Sigmoid colon (tissue), 6 donors: ENCODE measurements at regions not wholly inside any gene's neighbourhood (a gene's known extent, or its start where the extent isn't known, plus 50 kb on each side); places are given as distances from the start of the nearest gene placed in this dataset.

Source experiments
- DNase-seq: peaks from one replicate; pipeline ENCODE4 v3.0.0-alpha.2; 2019
- H3K27ac ChIP-seq, 4 donors: fragments of 200-600 bp; sonication (generic); one replicate each; pipeline ENCODE4 v1.5.1; 2016 to 2019; ENCODE audit warnings: mild to moderate bottlenecking in 1 of 4
- H3K27me3 ChIP-seq, 3 donors: fragments of 200-600 bp; sonication (generic); one replicate each; pipeline ENCODE4 v1.5.1; 2019; ENCODE audit warnings: mild to moderate bottlenecking in 1 of 3
- H3K36me3 ChIP-seq, 4 donors: fragments of 200-600 bp; sonication (generic); one replicate each; pipeline ENCODE4 v1.5.1; 2016 to 2019
- H3K4me1 ChIP-seq, 4 donors: fragments of 200-600 bp; sonication (generic); one replicate each; pipeline ENCODE4 v1.5.1; 2017 to 2019
- H3K4me3 ChIP-seq, 4 donors: fragments of 200-600 bp; sonication (generic); one replicate each; pipeline ENCODE4 v1.5.1; 2017 to 2019; ENCODE audit warnings: mild to moderate bottlenecking in 2 of 4, moderate library complexity in 1 of 4
- H3K9me3 ChIP-seq, 4 donors: fragments of 200-600 bp in 3 of 4; sonication (generic) in 3 of 4; one replicate each; pipeline versions ENCODE4 v1.5.1 to v1.6.1; 2013 to 2019
- EP300 ChIP-seq, 4 donors: sonication (generic); formaldehyde crosslinking; IDR thresholded peaks; one replicate each; pipeline ENCODE4 v1.6.1; 2017; ENCODE audit warnings: antibody characterized with exemption in 4 of 4
- POLR2A ChIP-seq, 2 donors: fragments of 450-650 bp; IDR thresholded peaks; one replicate each; pipeline ENCODE4 v1.6.1; 2016; ENCODE audit warnings: antibody characterized with exemption in 2 of 2, mild to moderate bottlenecking in 2 of 2, moderate library complexity in 2 of 2
- POLR2AphosphoS5 ChIP-seq, 4 donors: sonication (generic); formaldehyde crosslinking; IDR thresholded peaks; one replicate each; pipeline ENCODE4 v1.6.1; 2017; ENCODE audit warnings: antibody characterized with exemption in 4 of 4
- WGBS, 2 donors: extraction: QIAGEN DNeasy Blood & Tissue Kit; methylation state at CpG; one replicate each; pipeline ENCODE4 v1.1.7; 2013; 5-methylcytosine and 5-hydroxymethylcytosine counted together
- intact Hi-C: fragments of 100-400 bp; cut with DNase I; formaldehyde crosslinking; loops from one replicate; pipeline ENCODE4 v1.15.1; 2023
- TF ChIP-seq, protein P1 (sequence below), 4 experiments: fragments of 450-650 bp in 3 of 4; fragments of 200-600 bp in 1 of 4; IDR thresholded peaks; one replicate each; pipeline ENCODE4 v1.5.1; 2016 to 2019; ENCODE audit warnings: antibody characterized with exemption in 4 of 4, mild to moderate bottlenecking in 3 of 4, moderate library complexity in 2 of 4
- donor health status: healthy with polysubstance abuse.
- donor health status: healthy.

DNA sequence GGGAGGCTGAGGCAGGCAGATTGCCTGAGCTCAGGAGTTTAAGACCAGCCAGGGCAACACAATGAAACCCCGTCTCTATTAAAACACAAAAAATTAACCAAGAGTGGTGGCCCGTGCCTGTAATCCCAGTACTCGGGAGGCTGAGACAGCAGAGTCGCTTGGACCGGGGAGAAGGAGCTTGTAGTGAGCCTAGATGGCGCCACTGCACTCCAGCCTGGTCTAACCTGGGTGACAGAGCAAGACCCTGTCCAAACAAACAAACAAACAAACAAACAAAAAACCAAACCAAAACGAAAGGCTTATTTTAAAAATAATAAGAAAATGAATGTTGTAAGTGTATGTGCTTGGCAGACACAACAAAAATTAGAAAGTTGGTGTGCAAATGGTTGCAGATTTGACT, 536.3 kb upstream of the PTPRD start:
- 67 to 68% methylated on average over 7 of the region's 7 CpGs for WGBS, 2 donors
- TF ChIP-seq POLR2A (IDR thresholded peaks at IDR 0.05) (no peak), POLR2AphosphoS5 (IDR thresholded peaks at IDR 0.05) (no peak), EP300 (IDR thresholded peaks at IDR 0.05) (no peak)
- TF ChIP-seq, protein P1, sequence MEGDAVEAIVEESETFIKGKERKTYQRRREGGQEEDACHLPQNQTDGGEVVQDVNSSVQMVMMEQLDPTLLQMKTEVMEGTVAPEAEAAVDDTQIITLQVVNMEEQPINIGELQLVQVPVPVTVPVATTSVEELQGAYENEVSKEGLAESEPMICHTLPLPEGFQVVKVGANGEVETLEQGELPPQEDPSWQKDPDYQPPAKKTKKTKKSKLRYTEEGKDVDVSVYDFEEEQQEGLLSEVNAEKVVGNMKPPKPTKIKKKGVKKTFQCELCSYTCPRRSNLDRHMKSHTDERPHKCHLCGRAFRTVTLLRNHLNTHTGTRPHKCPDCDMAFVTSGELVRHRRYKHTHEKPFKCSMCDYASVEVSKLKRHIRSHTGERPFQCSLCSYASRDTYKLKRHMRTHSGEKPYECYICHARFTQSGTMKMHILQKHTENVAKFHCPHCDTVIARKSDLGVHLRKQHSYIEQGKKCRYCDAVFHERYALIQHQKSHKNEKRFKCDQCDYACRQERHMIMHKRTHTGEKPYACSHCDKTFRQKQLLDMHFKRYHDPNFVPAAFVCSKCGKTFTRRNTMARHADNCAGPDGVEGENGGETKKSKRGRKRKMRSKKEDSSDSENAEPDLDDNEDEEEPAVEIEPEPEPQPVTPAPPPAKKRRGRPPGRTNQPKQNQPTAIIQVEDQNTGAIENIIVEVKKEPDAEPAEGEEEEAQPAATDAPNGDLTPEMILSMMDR (IDR thresholded peaks at IDR 0.05): no peak
- Histone ChIP-seq H3K27me3 (no peaks in the 10 kb centered on the region), H3K27ac (no peak overlapping the region), H3K9me3 (no peaks in the 10 kb centered on the region), H3K36me3 (no peaks in the 10 kb centered on the region), H3K4me1 (no peaks in the 10 kb centered on the region), H3K4me3 (no peak overlapping the region)
- intact Hi-C loops: no loop called here
- no peak for DNase-seq

DNA sequence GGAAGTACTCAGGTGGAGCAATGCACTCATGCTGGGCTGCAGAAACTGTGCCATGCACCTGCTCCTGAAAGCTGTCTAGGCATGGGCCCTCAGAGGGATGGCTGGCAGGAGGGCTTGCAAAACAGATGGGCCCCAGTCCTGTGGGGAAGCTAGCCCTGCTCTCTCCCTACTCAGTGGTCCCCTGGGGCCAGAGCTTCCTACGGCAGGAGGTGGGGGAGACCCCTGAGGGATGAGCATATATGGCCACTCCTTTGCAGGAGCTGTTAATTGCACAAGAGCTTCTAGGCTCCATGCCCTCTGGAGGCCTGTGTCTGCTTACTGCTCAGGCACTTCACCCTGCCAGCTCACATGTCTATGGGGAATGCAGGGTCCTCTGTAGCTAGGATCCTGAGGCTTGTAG, 545.3 kb upstream of the PTPRD start:
- DNase-seq: no peak
- H3K27me3 ChIP-seq: no peaks in the 10 kb centered on the region
- intact Hi-C loops: no loop called here
- H3K36me3 ChIP-seq: no peaks in the 10 kb centered on the region
- TF ChIP-seq POLR2A (IDR thresholded peaks at IDR 0.05): no peak
- no peak for TF ChIP-seq EP300 (IDR thresholded peaks at IDR 0.05)
- TF ChIP-seq POLR2AphosphoS5 (IDR thresholded peaks at IDR 0.05): no peak
- H3K4me1 ChIP-seq: no peaks in the 10 kb centered on the region
- WGBS, 2 donors: 63 to 69% methylated on average over 1 of the region's 1 CpG
- no peak overlapping the region for H3K4me3 ChIP-seq
- H3K27ac ChIP-seq: no peak overlapping the region
- peaks cover 0 to 5% (median 0%) of the 10 kb centered on the region in 4 donors for H3K9me3 ChIP-seq

DNA sequence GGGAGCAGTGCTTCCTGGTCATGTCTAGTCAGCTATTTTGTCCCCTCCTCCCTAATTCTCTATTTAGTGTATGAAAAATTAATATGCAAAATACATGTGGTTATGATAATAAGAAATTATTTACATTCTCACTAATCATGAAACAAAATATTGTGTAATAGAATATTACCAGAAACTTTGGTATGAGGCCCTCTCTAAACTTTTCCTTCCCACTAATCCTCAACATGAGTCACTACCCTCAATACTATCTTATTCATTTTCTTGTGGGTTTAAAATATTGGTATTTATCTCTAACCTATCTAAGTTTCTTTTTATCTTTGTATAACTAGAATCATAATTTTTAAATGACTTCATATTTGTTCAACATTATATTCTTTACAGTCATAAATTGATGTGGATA, 545.9 kb upstream of the PTPRD start:
- DNase-seq: no peak
- Histone ChIP-seq H3K27me3 (no peaks in the 10 kb centered on the region), H3K36me3 (no peaks in the 10 kb centered on the region), H3K4me3 (no peak overlapping the region), H3K27ac (no peak overlapping the region), H3K4me1 (no peaks in the 10 kb centered on the region), H3K9me3 (peaks cover 0 to 6% (median 0%) of the 10 kb centered on the region in 4 donors)
- intact Hi-C loops: no loop called here
- TF ChIP-seq POLR2AphosphoS5 (IDR thresholded peaks at IDR 0.05) (no peak), POLR2A (IDR thresholded peaks at IDR 0.05) (no peak), EP300 (IDR thresholded peaks at IDR 0.05) (no peak)
- TF ChIP-seq, protein P1 (IDR thresholded peaks at IDR 0.05): no peak

DNA sequence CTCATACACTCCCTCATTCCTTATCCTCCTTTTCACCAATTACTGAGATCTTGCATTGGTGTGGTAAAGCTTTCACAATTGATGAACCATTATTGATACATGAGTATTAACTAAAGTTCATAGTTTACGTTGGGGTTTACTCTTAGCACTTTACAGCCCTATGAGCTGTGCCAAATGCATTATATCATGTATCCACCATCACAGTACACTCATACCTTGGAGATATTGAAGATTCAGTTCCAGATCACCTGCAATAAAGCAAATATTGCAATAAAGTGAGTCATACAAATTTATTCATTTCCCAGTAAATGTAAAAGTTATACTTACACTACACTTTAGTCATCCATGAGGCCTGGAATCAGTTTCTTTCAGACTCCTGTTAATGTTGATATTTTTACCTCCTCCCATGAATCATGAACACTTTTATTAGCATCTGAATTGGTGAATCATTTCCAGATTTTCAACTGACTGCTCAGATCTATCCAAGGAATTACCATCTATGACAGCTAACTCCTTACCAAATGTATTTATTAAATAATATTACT, 546.6 kb upstream of the PTPRD start:
- no peaks in the 10 kb centered on the region for H3K4me1 ChIP-seq
- no peaks in the 10 kb centered on the region for H3K27me3 ChIP-seq
- H3K27ac ChIP-seq: no peak overlapping the region
- no peak for TF ChIP-seq POLR2A (IDR thresholded peaks at IDR 0.05)
- TF ChIP-seq POLR2AphosphoS5 (IDR thresholded peaks at IDR 0.05): no peak
- TF ChIP-seq, protein P1 (IDR thresholded peaks at IDR 0.05): no peak
- no peak for TF ChIP-seq EP300 (IDR thresholded peaks at IDR 0.05)
- DNase-seq: no peak
- H3K4me3 ChIP-seq: no peak overlapping the region
- WGBS, 2 donors: 35 to 78% methylated on average over 1 of the region's 1 CpG
- H3K36me3 ChIP-seq: no peaks in the 10 kb centered on the region
- peaks cover 0 to 8% (median 0%) of the 10 kb centered on the region in 4 donors for H3K9me3 ChIP-seq
- intact Hi-C loops: no loop called here

DNA sequence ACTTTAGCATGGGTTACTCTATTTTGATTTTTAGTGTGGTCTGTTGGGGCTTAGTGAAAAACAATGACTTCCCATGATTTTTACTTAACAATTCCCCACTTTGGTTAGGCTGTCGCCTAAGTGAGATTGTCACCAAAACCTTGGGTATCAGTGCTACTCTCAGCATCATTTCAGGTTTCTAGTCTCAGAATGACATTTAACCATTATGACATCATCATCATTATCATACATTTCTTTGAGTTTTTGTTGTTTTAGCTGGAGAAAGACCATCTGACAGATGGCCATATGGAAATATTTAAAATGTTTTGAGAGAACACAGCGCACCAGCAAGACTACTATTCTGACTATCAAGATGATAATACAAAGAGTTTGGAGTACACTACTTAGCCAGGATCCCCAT, 551.0 kb upstream of the PTPRD start:
- Histone ChIP-seq H3K27me3 (no peaks in the 10 kb centered on the region), H3K27ac (no peak overlapping the region), H3K9me3 (peaks cover 0 to 6% (median 0%) of the 10 kb centered on the region in 4 donors), H3K4me1 (no peaks in the 10 kb centered on the region), H3K36me3 (no peaks in the 10 kb centered on the region), H3K4me3 (no peak overlapping the region)
- DNase-seq: no peak
- WGBS, 2 donors: 90 to 93% methylated on average over 2 of the region's 2 CpGs
- TF ChIP-seq POLR2AphosphoS5 (IDR thresholded peaks at IDR 0.05) (no peak), POLR2A (IDR thresholded peaks at IDR 0.05) (no peak), EP300 (IDR thresholded peaks at IDR 0.05) (no peak)
- TF ChIP-seq, protein P1 (IDR thresholded peaks at IDR 0.05): no peak
- intact Hi-C loops: no loop called here
